B cell (primary cell): ENCODE measurements at regions not wholly inside any gene's neighbourhood (a gene's known extent, or its start where the extent isn't known, plus 50 kb on each side); places are given as distances from the start of the nearest gene placed in this dataset.

Experiments
- ATAC-seq: fragments of 200-7000 bp; cut with Tn5 transposase; one replicate; pipeline ENCODE4 v1.10.0; 2021; ENCODE audit warnings: low read depth, mild to moderate bottlenecking, moderate number of reproducible peaks, moderate library complexity
- CTCF ChIA-PET: fragments of 350-600 bp; sonication (Branson Sonifier 250); formaldehyde crosslinking; loops from one replicate; lab custom pipeline; 2021; ENCODE audit warnings: antibody characterized with exemption, inconsistent platforms; lab: Charles Lee
- POLR2A ChIA-PET: fragments of 350-600 bp; sonication (Branson Sonifier 250); formaldehyde crosslinking; loops from one replicate; lab custom pipeline; 2021; ENCODE audit warnings: antibody characterized with exemption; lab: Charles Lee
- DNase-seq: peaks from one replicate; pipeline ENCODE4 v3.0.0; 2013
- H2AFZ ChIP-seq: 2 replicates; pipeline ENCODE4 v1.6.1; 2012; ENCODE audit warnings: mild to moderate bottlenecking, low read depth, low read length; ENCODE audit not compliant: insufficient read depth, poor library complexity, severe bottlenecking
- H3K27ac ChIP-seq, 2 donors: 1 replicate in 1 of 2; 2 replicates in 1 of 2; pipeline ENCODE4 v1.5.1; 2012 to 2013; ENCODE audit warnings: low read length in 2 of 2, mild to moderate bottlenecking in 2 of 2, moderate library complexity in 1 of 2
- H3K27me3 ChIP-seq, 4 experiments: fragments of 200-600 bp in 1 of 4; sonication (generic) in 1 of 4; replicated peaks in 1 of 4; 1 replicate in 2 of 4; 2 replicates in 2 of 4; pipeline versions ENCODE4 v1.6.1 to v1.7.0; 2013 to 2016; ENCODE audit warnings: low read length in 3 of 4, mild to moderate bottlenecking in 2 of 4, mixed read lengths in 1 of 4, moderate library complexity in 1 of 4; ENCODE audit not compliant: insufficient read depth in 4 of 4, control insufficient read depth in 3 of 4; ENCODE audit errors: control extremely low read depth in 1 of 4
- H3K36me3 ChIP-seq, 2 experiments: replicated peaks in 1 of 2; 1 replicate in 1 of 2; 2 replicates in 1 of 2; pipeline versions ENCODE4 v1.6.1 to v1.7.1; 2013; ENCODE audit warnings: low read length in 1 of 2; ENCODE audit not compliant: insufficient read depth in 2 of 2, control insufficient read depth in 1 of 2; ENCODE audit errors: control extremely low read depth in 1 of 2, extremely low read depth in 1 of 2
- H3K4me1 ChIP-seq, 2 donors: fragments of 200-600 bp in 1 of 2; sonication (generic) in 1 of 2; 1 replicate in 1 of 2; 2 replicates in 1 of 2; pipeline versions ENCODE4 v1.5.1 to v1.6.1; 2013 to 2017; ENCODE audit warnings: low read length in 2 of 2; ENCODE audit not compliant: control insufficient read depth in 2 of 2, insufficient read depth in 2 of 2
- H3K4me2 ChIP-seq: replicated peaks from 2 replicates; pipeline ENCODE3; 2012; ENCODE audit warnings: mild to moderate bottlenecking, low read depth, low read length; ENCODE audit not compliant: poor library complexity, severe bottlenecking
- H3K4me3 ChIP-seq, 5 experiments: fragments of 200-600 bp in 1 of 5; sonication (generic) in 1 of 5; 1 replicate in 3 of 5; 2 replicates in 2 of 5; pipeline versions ENCODE4 v1.5.1 to v1.7.0; 2011 to 2016; ENCODE audit warnings: low read length in 4 of 5, mild to moderate bottlenecking in 4 of 5, low read depth in 2 of 5, control low read depth in 1 of 5, moderate library complexity in 1 of 5; ENCODE audit not compliant: insufficient read depth in 1 of 5; ENCODE audit errors: control extremely low read depth in 1 of 5, extremely low read depth in 1 of 5
- H3K79me2 ChIP-seq: fragments of 200-600 bp; sonication (generic); one replicate; pipeline ENCODE4 v1.6.0; 2016; ENCODE audit warnings: low read length; ENCODE audit not compliant: control insufficient read depth, insufficient read depth
- H3K9ac ChIP-seq: fragments of 200-600 bp; sonication (generic); 2 replicates; pipeline ENCODE4 v1.6.1; 2017; ENCODE audit warnings: mild to moderate bottlenecking, low read length, moderate library complexity
- H3K9me3 ChIP-seq, 3 donors: one replicate each; pipeline versions ENCODE4 v1.6.1 to v1.7.1; 2013; ENCODE audit warnings: low read length in 2 of 3; ENCODE audit not compliant: control insufficient read depth in 2 of 3, insufficient read depth in 1 of 3; ENCODE audit errors: control extremely low read depth in 1 of 3
- H4K20me1 ChIP-seq: 2 replicates; pipeline ENCODE4 v1.6.0; 2012; ENCODE audit warnings: mild to moderate bottlenecking, low read length; ENCODE audit not compliant: insufficient read depth, control insufficient read depth, poor library complexity, severe bottlenecking
- H3K27ac Mint-ChIP-seq: one replicate; pipeline ENCODE4 v1.8.0; 2021; ENCODE audit warnings: mixed read lengths
- H3K27me3 Mint-ChIP-seq: one replicate; pipeline ENCODE4 v1.8.0; 2021; ENCODE audit warnings: mixed read lengths
- H3K4me1 Mint-ChIP-seq: one replicate; pipeline ENCODE4 v1.8.0; 2021; ENCODE audit warnings: mixed read lengths
- H3K4me3 Mint-ChIP-seq: one replicate; pipeline ENCODE4 v1.8.0; 2021; ENCODE audit warnings: mixed read lengths
- H3K9me3 Mint-ChIP-seq: one replicate; pipeline ENCODE4 v1.8.0; 2022; ENCODE audit warnings: mixed read lengths; ENCODE audit not compliant: insufficient read depth
- CTCF ChIP-seq: fragments of 200-600 bp; IDR thresholded peaks from one replicate; pipeline ENCODE4 v1.8.0; 2022; ENCODE audit warnings: antibody characterized with exemption, mild to moderate bottlenecking
- EZH2 ChIP-seq: IDR thresholded peaks from 2 replicates; pipeline ENCODE4 v1.6.1; 2012; ENCODE audit warnings: borderline replicate concordance, low read depth, mild to moderate bottlenecking, moderate library complexity, low read length; ENCODE audit not compliant: insufficient read depth, poor library complexity, severe bottlenecking
- WGBS: methylation state at CpG from one replicate; pipeline ENCODE4 v1.1.5; 2013; ENCODE audit warnings: missing lambda C conversion rate; ENCODE audit not compliant: insufficient coverage; 5-methylcytosine and 5-hydroxymethylcytosine counted together
- intact Hi-C: fragments of 100-400 bp; cut with micrococcal nuclease; formaldehyde crosslinking; loops from one replicate; pipeline ENCODE4 v1.10.0; 2022

GRCh38 chr18:68301441-68301840, 413.5 kb downstream of the TMX3 start:
- H3K27ac ChIP-seq = no peak overlapping the region
- H3K9me3 Mint-ChIP-seq = peaks cover 2% of the 10 kb centered on the region
- POLR2A ChIA-PET = no interaction called here
- DNase-seq (no peak), ATAC-seq (no peak)
- no peaks in the 10 kb centered on the region for H3K27me3 Mint-ChIP-seq
- H3K4me3 Mint-ChIP-seq = no peak overlapping the region
- H2AFZ ChIP-seq = no peak overlapping the region
- intact Hi-C loops = no loop called here
- CTCF ChIA-PET = no interaction called here
- no peak for TF ChIP-seq EZH2
- TF ChIP-seq CTCF = no peak
- no peak overlapping the region for H3K4me3 ChIP-seq
- H3K27me3 ChIP-seq = no peaks in the 10 kb centered on the region
- H3K9me3 ChIP-seq = no peaks in the 10 kb centered on the region
- H3K27ac Mint-ChIP-seq = no peak overlapping the region
- H3K79me2 ChIP-seq = no peaks in the 10 kb centered on the region
- H3K4me1 Mint-ChIP-seq = no peaks in the 10 kb centered on the region
- no peaks in the 10 kb centered on the region for H4K20me1 ChIP-seq
- WGBS = no CpG with 5 or more reads among the region's 3 CpGs
- no peaks in the 10 kb centered on the region for H3K4me1 ChIP-seq
- no peak overlapping the region for H3K9ac ChIP-seq
- H3K36me3 ChIP-seq = no peaks in the 10 kb centered on the region
- no peak overlapping the region for H3K4me2 ChIP-seq

GRCh38 chr18:68299906-68300305, 415.0 kb downstream of the TMX3 start:
- WGBS = no CpG with 5 or more reads among the region's 3 CpGs
- no peak overlapping the region for H3K4me3 Mint-ChIP-seq
- Histone ChIP-seq H3K4me3 (no peak overlapping the region), H3K9ac (no peak overlapping the region), H4K20me1 (no peaks in the 10 kb centered on the region), H3K4me2 (no peak overlapping the region), H3K27ac (no peak overlapping the region), H3K9me3 (no peaks in the 10 kb centered on the region), H3K36me3 (no peaks in the 10 kb centered on the region), H3K27me3 (no peaks in the 10 kb centered on the region), H3K4me1 (no peaks in the 10 kb centered on the region), H3K79me2 (no peaks in the 10 kb centered on the region), H2AFZ (no peak overlapping the region)
- H3K27me3 Mint-ChIP-seq = no peaks in the 10 kb centered on the region
- ATAC-seq = no peak
- H3K9me3 Mint-ChIP-seq = no peaks in the 10 kb centered on the region
- POLR2A ChIA-PET = no interaction called here
- TF ChIP-seq EZH2 = no peak
- no peak for TF ChIP-seq CTCF
- DNase-seq = no peak
- no peak overlapping the region for H3K27ac Mint-ChIP-seq
- intact Hi-C loops = no loop called here
- H3K4me1 Mint-ChIP-seq = no peaks in the 10 kb centered on the region
- CTCF ChIA-PET = no interaction called here
